ENCODE measurements at regions not wholly inside any gene's neighbourhood (a gene's known extent, or its start where the extent isn't known, plus 50 kb on each side); places are given as distances from the start of the nearest gene placed in this dataset.

- no peak for TF ChIP-seq CTCF (IDR thresholded peaks at IDR 0.05)
- no peak for TF ChIP-seq POLR2A (IDR thresholded peaks at IDR 0.05)
Observed at GRCh38 chr2:212721026-212721451, 182.4 kb upstream of the ERBB4 start.

Data from Peyer's patch (tissue), 4 donors.